Cardiac fibroblast (primary cell): ENCODE measurements at regions not wholly inside any gene's neighbourhood (a gene's known extent, or its start where the extent isn't known, plus 50 kb on each side); places are given as distances from the start of the nearest gene placed in this dataset.

Experiments used
- DNase-seq, 2 donors: peaks; one replicate each; pipeline versions ENCODE4 v3.0.0 to v3.0.0-alpha.2; 2010; ENCODE audit warnings: low read depth in 2 of 2
- H3K4me3 ChIP-seq, 2 donors: replicated peaks in 1 of 2; 1 replicate in 1 of 2; 2 replicates in 1 of 2; pipeline ENCODE4 v1.5.1; 2011; ENCODE audit warnings: low read depth in 2 of 2, low read length in 2 of 2, mild to moderate bottlenecking in 2 of 2, moderate library complexity in 1 of 2
- TF ChIP-seq, protein P1 (sequence below): IDR thresholded peaks from one replicate; pipeline ENCODE4 v1.5.1; 2011; ENCODE audit warnings: low read depth, mild to moderate bottlenecking, low read length, inconsistent platforms

GRCh38 chr5:68015381-68016302 lies 199.9 kb upstream of the PIK3R1 start:
- no peak for DNase-seq
- no peak overlapping the region for H3K4me3 ChIP-seq
- TF ChIP-seq, protein P1, sequence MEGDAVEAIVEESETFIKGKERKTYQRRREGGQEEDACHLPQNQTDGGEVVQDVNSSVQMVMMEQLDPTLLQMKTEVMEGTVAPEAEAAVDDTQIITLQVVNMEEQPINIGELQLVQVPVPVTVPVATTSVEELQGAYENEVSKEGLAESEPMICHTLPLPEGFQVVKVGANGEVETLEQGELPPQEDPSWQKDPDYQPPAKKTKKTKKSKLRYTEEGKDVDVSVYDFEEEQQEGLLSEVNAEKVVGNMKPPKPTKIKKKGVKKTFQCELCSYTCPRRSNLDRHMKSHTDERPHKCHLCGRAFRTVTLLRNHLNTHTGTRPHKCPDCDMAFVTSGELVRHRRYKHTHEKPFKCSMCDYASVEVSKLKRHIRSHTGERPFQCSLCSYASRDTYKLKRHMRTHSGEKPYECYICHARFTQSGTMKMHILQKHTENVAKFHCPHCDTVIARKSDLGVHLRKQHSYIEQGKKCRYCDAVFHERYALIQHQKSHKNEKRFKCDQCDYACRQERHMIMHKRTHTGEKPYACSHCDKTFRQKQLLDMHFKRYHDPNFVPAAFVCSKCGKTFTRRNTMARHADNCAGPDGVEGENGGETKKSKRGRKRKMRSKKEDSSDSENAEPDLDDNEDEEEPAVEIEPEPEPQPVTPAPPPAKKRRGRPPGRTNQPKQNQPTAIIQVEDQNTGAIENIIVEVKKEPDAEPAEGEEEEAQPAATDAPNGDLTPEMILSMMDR: no peak

GRCh38 chr5:68012831-68013230 lies 202.7 kb upstream of the PIK3R1 start:
- DNase-seq: no peak
- no peak overlapping the region for H3K4me3 ChIP-seq
- TF ChIP-seq, protein P1: no peak

DNA sequence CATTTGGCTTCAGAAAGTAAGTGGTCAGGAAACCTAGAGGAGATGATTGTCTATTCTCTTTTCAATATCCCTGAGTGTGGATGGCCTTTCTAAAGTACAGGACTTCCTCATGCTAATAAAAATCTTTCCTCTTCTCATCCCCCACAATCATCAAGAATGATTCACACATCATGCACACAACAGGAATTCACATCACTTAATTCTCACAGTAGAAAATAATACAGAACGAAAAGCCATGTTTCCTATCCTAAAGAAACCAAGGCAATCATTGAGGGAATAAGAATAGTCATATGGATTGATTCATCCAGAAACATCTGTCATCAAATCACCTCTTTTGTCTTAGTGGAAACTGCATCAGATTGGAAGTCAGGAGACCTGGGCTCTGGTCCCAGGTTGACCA lies 203.1 kb upstream of the PIK3R1 start:
- TF ChIP-seq, protein P1: no peak
- peak in 1 of 2 donors; percentile 56 for DNase-seq
- H3K4me3 ChIP-seq: no peak overlapping the region

DNA sequence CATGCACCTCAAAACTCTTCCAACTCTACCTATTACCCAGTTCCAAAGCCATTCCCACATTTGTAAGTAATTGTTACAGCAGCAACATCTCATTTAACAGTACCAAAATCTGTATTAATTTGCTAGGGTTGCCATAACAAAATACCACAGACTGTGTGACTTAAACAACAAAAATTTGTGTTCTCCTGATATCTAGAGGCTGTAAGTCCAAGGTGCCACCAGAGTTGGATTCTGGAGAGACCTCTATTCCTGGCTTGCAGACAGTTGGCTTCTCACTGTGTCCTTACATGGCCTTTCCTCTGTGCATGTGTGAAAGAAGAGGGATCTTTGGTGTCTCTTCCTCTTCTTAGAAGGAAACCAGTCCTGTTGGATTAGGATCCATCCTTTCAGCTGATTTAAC lies 203.8 kb upstream of the PIK3R1 start:
- peak; percentile 35 to 66 for DNase-seq
- H3K4me3 ChIP-seq: no peak overlapping the region
- TF ChIP-seq, protein P1: no peak

DNA sequence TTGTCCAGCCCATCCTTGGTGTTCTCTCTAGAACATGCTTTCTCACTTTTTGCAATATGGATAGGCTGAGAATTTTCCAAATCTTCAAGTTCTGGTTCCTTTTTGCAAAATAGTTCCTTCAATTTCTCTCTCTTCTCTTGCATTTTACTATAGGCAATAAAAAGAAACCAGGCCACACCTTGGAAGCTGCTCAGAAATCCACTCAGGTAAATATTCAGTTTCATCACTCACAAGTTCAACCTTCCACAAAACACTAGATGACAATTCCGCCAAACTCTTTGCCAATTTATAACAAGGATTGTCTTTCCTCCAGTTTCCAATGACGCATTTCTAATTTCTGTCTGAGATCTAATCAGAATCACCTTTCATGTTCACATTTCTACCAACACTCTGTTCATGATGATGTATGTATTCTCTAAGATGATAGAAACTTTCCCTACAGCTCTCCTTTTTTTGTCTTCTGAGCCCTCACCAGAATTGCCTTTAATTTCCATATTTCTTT lies 204.2 kb upstream of the PIK3R1 start:
- TF ChIP-seq, protein P1: no peak
- DNase-seq: no peak
- H3K4me3 ChIP-seq: no peak overlapping the region

DNA sequence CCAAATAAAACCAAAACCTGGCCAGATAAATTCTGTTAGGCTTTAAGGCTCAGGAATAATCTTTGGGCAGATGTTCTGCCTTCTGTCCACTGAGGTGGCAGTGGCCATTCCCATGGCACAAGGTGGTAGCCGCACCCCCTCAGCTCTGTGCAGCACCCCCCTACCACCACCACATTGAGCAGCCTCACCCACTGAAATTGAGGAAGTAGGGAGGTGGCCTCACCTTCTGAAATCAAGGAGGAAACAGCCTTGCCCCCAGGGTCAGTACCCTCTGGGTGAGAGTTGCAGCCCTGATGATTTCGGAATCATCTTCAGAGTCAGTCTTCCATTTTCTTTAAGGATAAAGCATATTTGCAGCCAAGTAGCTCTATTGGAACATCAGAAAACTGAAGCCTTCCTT lies 204.8 kb upstream of the PIK3R1 start:
- DNase-seq: no peak
- no peak overlapping the region for H3K4me3 ChIP-seq
- TF ChIP-seq, protein P1: no peak
